HFF-Myc (cell line): ENCODE measurements at regions not wholly inside any gene's neighbourhood (a gene's known extent, or its start where the extent isn't known, plus 50 kb on each side); places are given as distances from the start of the nearest gene placed in this dataset.
A peak's percentile ranks its signal among the peaks of the same experiment; 100 is the strongest.

Experiments used
- DNase-seq: peaks from one replicate; pipeline ENCODE4 v3.0.0-alpha.2; 2011; ENCODE audit warnings: low read depth; ENCODE audit errors: extremely low read depth
- H3K4me3 ChIP-seq: replicated peaks from 2 replicates; pipeline ENCODE4 v1.5.1; 2011; ENCODE audit warnings: low read depth, mild to moderate bottlenecking, control low read depth, low read length
- TF ChIP-seq, protein P1 (sequence below): IDR thresholded peaks from 2 replicates; pipeline ENCODE4 v1.5.1; 2012; ENCODE audit warnings: mild to moderate bottlenecking, low read depth, low read length, control low read depth; ENCODE audit errors: missing control alignments

DNA sequence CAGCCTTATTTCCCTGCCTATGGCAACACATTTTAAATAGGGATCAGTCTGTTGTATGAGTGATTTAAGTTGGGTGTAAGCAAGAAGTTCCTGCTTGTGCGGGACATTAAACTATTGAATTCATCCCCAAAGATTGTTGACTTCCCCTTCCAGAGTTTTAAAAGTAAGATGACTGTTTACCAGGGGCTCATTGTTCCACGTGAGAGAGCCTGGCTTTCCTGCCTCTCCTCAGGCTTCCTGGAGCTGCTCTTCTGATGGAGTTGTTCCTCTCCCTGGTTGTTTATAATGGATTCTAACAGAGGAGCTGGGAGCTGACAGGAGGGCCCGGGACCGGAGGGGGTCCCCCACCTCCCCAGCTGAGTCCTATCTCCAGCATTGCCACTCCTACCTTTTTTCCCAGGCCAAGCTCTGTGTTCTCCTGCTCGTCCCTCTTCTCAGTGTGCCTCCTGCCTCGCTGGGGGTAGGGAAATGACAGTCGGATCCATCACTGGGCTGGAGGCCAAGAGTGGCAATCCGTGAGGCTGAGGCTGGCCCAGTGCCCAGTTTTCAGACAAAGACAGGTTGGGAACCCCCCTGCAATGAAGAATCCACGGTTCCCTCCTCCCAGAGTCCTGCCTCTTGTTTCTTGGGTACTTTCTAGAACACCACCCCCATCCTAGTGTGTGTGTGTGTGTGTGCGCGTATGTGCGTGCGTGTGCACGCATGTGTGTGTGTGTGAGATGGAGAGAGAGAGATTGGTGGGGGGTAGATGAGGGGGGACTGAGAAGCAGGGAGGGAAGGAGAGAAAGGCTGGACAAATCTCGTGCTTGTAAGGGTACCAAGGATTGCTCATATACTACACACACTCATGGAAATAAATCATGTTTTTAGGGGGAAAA is 123.7 kb upstream of the NFIB start:
- DNase-seq, result no peak
- TF ChIP-seq, protein P1, sequence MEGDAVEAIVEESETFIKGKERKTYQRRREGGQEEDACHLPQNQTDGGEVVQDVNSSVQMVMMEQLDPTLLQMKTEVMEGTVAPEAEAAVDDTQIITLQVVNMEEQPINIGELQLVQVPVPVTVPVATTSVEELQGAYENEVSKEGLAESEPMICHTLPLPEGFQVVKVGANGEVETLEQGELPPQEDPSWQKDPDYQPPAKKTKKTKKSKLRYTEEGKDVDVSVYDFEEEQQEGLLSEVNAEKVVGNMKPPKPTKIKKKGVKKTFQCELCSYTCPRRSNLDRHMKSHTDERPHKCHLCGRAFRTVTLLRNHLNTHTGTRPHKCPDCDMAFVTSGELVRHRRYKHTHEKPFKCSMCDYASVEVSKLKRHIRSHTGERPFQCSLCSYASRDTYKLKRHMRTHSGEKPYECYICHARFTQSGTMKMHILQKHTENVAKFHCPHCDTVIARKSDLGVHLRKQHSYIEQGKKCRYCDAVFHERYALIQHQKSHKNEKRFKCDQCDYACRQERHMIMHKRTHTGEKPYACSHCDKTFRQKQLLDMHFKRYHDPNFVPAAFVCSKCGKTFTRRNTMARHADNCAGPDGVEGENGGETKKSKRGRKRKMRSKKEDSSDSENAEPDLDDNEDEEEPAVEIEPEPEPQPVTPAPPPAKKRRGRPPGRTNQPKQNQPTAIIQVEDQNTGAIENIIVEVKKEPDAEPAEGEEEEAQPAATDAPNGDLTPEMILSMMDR, result no peak
- no peak overlapping the region for H3K4me3 ChIP-seq

DNA sequence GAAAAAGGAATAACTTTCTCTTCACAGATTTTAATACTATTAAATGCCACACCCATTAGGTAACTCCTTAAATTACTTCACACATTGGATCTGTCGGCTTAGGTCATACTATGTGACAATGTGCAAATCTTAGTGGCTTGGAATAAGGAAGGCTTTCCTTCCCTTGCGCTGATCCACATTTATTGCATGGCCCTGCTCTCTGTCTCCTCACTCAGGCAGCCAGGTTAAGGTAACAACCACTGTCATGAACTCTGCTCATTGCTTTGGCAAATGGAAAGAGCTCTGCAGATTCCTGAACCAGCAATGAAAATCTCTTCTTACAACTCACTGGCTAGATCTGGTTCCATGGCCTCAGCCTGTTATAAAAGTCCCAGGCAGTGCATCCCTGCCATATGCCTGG is 121.9 kb upstream of the NFIB start:
- H3K4me3 ChIP-seq, result no peak overlapping the region
- no peak for DNase-seq
- TF ChIP-seq, protein P1, result no peak

DNA sequence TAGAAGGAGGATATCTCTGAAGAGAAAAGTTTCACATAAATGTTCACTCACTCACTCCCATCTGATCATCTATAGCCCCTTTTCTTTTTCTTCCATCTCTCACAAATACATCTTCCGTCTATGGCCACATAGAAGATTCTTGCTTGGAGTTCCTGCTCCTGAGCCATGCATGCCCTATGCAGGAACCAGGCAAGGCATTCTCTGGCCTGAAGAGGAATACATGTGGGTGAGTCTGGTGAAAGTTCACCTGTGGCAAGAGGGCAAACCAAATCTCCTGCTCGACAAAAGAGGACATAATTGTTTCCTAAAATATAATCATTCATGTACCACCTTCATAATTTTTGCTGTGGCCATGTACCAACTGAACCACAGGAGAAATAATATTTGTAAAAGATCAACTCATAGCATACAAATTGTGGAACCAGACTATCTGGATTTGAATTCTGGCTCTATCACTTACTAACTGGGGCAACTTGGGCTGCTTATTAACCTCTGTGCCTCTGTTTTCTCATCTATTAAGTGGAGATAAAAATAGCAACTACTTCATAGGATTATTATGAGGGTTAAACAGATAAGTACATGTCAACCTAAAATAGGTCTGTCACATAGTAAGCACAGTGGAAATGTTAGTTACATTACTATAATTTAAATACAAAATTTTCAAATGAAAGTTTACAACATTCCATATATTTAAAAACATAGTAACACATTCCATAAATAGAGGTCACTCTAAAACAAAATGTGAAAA is 121.2 kb upstream of the NFIB start:
- DNase-seq, result no peak
- no peak overlapping the region for H3K4me3 ChIP-seq
- TF ChIP-seq, protein P1, result no peak

DNA sequence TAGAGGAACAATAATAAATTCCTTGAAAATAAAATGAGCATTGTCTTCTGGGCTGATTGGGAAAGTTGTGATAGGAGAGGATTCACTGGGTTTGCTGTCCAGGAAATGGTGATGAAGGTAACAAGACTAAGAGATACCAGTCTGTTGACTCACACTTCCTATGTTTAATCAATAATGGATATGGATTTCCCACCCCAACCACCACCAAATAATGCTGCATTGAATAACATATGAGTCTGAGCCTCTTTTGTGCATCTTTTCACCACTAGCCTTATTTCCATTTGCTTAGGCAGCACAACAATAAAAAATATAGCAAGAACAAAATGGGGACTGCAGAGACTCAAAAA is 120.2 kb upstream of the NFIB start:
- no peak overlapping the region for H3K4me3 ChIP-seq
- DNase-seq, result no peak
- TF ChIP-seq, protein P1, result no peak

DNA sequence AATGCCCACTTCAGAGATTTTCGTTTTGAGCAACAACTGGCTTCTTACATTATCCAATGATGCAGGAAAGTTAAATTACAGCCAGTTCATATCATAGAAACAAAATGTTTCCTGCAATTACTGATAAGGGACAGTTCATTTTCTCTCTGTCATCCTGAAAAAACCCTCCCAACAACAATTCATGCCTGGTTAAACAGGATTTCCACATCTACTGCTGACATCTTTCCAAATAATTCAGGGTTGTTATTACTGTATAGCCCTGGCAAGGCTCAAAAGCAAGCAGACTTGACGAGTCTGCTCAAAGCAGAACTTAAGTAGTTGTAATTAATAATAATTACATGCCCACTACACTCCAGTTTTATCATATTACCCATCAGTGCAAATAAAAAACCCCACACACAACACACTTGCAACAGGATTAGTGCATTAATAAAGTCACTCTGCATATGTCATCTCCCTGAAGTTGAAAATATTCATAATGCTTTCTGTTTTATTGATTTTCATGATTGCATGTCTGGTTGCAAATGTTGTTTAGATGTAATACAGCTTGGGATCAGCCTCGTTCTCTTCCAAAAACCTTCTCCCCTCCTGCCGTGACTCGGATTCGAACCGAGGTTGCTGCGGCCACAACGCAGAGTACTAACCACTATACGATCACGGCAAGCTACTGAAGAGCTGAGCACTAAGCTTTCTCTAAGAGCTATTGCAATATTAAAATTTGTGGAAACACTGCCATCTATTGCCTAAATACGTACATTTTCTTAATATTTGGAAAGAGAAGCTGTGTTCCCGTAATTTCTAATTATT is 119.6 kb upstream of the NFIB start:
- H3K4me3 ChIP-seq, result no peak overlapping the region
- peak; percentile 59 for DNase-seq
- TF ChIP-seq, protein P1, result no peak

DNA sequence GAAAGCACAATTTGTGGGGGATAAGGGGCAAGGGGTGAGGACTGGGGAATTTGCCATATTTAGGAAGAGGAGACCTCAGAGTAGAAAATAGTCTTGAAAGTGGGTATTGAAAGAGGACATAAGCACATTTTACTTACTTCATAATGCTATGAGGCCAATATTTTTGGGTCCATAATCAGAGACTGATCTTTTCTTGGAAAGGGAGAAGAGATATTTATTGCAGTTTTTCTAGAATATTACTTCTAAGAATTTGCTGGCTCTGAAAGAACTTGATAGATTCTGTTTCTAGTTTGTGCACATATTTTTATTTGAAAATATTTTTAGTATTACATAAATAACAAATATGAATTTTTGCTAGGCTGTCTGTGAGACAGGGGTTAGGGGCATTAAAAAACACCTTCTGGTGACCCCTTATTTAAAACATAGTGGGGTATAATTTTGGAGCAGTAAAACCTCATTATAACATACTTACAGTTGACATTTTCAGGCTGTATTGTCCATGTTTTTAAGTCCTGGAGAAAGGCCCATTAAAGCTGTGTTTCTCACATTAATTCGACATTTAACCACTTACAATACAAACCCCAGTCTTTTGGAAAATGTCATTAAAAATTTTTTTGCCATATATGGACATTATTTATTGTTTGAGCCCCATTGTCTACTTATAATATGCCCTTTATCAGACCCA is 118.9 kb upstream of the NFIB start:
- TF ChIP-seq, protein P1, result no peak
- H3K4me3 ChIP-seq, result no peak overlapping the region
- DNase-seq, result no peak
